HepG2 (cell line): ENCODE measurements at regions not wholly inside any gene's neighbourhood (a gene's known extent, or its start where the extent isn't known, plus 50 kb on each side); places are given as distances from the start of the nearest gene placed in this dataset.

Source experiments
- ATAC-seq: fragments of 200-7000 bp; cut with Tn5 transposase; 3 replicates; pipeline ENCODE4 v1.9.1; 2020; ENCODE audit warnings: mild to moderate bottlenecking, moderate library complexity
- BruUV-seq: library from RNA; stranded (reverse); fragments of 400-500 nt; replicated peaks from 2 replicates; lab custom pipeline; 2021; lab: Mats Ljungman, UMichigan
- CTCF ChIA-PET: fragments of 300-600 bp; formaldehyde crosslinking; extraction: SDS; loops from one replicate; lab custom pipeline; 2021; ENCODE audit warnings: low total read pairs, inconsistent platforms, low intra/inter-chr PET ratio; lab: Yijun Ruan, JAX
- POLR2A ChIA-PET: fragments of 350-600 bp; sonication (Branson Sonifier 250); formaldehyde crosslinking; loops from one replicate; lab custom pipeline; 2020; ENCODE audit warnings: antibody characterized with exemption, inconsistent platforms; lab: Yijun Ruan, JAX
- DNase-seq: peaks from one replicate; pipeline ENCODE4 v3.0.0-alpha.2; 2015; ENCODE audit warnings: low spot score
- FAIRE-seq: peaks from 3 replicates; lab custom pipeline; 2011; peaks lifted over from hg19 to GRCh38; lab: Jason Lieb, UNC
- H2AFZ ChIP-seq: one replicate; pipeline ENCODE4 v1.6.1; 2011; ENCODE audit warnings: low read length, inconsistent platforms
- H3K27ac ChIP-seq: fragments of 300-600 bp; 3 replicates; pipeline ENCODE4 v1.8.0; 2011; ENCODE audit warnings: mixed run types, mild to moderate bottlenecking, mixed read lengths, low read length, inconsistent platforms; ENCODE audit not compliant: insufficient read depth; ENCODE audit errors: extremely low read length
- H3K27me3 ChIP-seq, 2 experiments: fragments of 200-600 bp in 1 of 2; 2 replicates in 1 of 2; 3 replicates in 1 of 2; pipeline versions ENCODE4 v1.6.0 to v1.8.0; 2011; ENCODE audit warnings: low read length in 2 of 2, mild to moderate bottlenecking in 2 of 2, moderate library complexity in 2 of 2, inconsistent platforms in 1 of 2; ENCODE audit not compliant: insufficient read depth in 2 of 2, control insufficient read depth in 1 of 2
- H3K36me3 ChIP-seq, 2 experiments: fragments of 200-600 bp in 1 of 2; replicated peaks in 1 of 2; 2 replicates in 1 of 2; 3 replicates in 1 of 2; pipeline versions ENCODE4 v1.5.1 to v1.8.0; 2011; ENCODE audit warnings: low read length in 2 of 2, inconsistent platforms in 1 of 2; ENCODE audit not compliant: insufficient read depth in 2 of 2, control insufficient read depth in 1 of 2
- H3K4me1 ChIP-seq: 2 replicates; pipeline ENCODE4 v1.5.1; 2012; ENCODE audit warnings: low read length, inconsistent platforms; ENCODE audit not compliant: insufficient read depth
- H3K4me2 ChIP-seq: 2 replicates; pipeline ENCODE4 v1.6.0; 2011; ENCODE audit warnings: low read depth, low read length, inconsistent platforms
- H3K4me3 ChIP-seq, 3 experiments: fragments of 200-600 bp in 1 of 3; sonication (generic), shearing (Covaris generic) in 1 of 3; replicated peaks in 1 of 3; 2 replicates each; pipeline ENCODE4 v1.5.1; 2011 to 2016; ENCODE audit warnings: low read length in 3 of 3, inconsistent platforms in 2 of 3, low read depth in 2 of 3, mild to moderate bottlenecking in 2 of 3, control low read depth in 1 of 3, mixed read lengths in 1 of 3; ENCODE audit not compliant: insufficient read depth in 1 of 3
- H3K79me2 ChIP-seq: one replicate; pipeline ENCODE4 v1.6.1; 2011; ENCODE audit warnings: low read length, inconsistent platforms; ENCODE audit not compliant: insufficient read depth
- H3K9ac ChIP-seq: 2 replicates; pipeline ENCODE4 v1.6.0; 2011; ENCODE audit warnings: mild to moderate bottlenecking, low read depth, low read length, inconsistent platforms; ENCODE audit not compliant: insufficient read depth
- H3K9me3 ChIP-seq: 2 replicates; pipeline ENCODE4 v1.5.1; 2012; ENCODE audit warnings: mild to moderate bottlenecking, low read length
- H4K20me1 ChIP-seq: 2 replicates; pipeline ENCODE4 v1.6.0; 2011; ENCODE audit warnings: inconsistent platforms, mild to moderate bottlenecking, low read length, moderate library complexity; ENCODE audit not compliant: insufficient read depth
- AFF4 ChIP-seq: sonication (generic); formaldehyde crosslinking; IDR thresholded peaks from 2 replicates; pipeline ENCODE4 v1.4.0; 2020; ENCODE audit warnings: missing genetic modification reagents
- CCDC6 ChIP-seq: sonication (generic); formaldehyde crosslinking; IDR thresholded peaks from 2 replicates; pipeline ENCODE4 v1.8.1; 2022; ENCODE audit warnings: mild to moderate bottlenecking, missing genetic modification reagents, moderate library complexity
- PATZ1 ChIP-seq: sonication (generic); formaldehyde crosslinking; IDR thresholded peaks from 2 replicates; pipeline ENCODE4 v1.4.0; 2020; ENCODE audit warnings: missing genetic modification reagents
- RORA ChIP-seq: sonication (generic); formaldehyde crosslinking; IDR thresholded peaks from 2 replicates; pipeline ENCODE4 v1.5.0; 2020; ENCODE audit warnings: mild to moderate bottlenecking, missing genetic modification reagents, moderate library complexity
- SYNCRIP ChIP-seq: fragments of 200-400 bp; formaldehyde crosslinking; IDR thresholded peaks from 2 replicates; pipeline ENCODE4 v1.6.1; 2018; ENCODE audit warnings: mild to moderate bottlenecking, low read depth, low read length; ENCODE audit not compliant: insufficient read depth
- THAP9 ChIP-seq: sonication (generic); formaldehyde crosslinking; IDR thresholded peaks from 2 replicates; pipeline ENCODE4; 2020; ENCODE audit warnings: missing genetic modification reagents, mild to moderate bottlenecking, borderline replicate concordance
- ZFAT ChIP-seq: sonication (generic); formaldehyde crosslinking; conservative IDR thresholded peaks from 2 replicates; pipeline ENCODE4 v1.8.1; 2023; ENCODE audit warnings: missing genetic modification reagents, inconsistent platforms
- ZNF766 ChIP-seq: sonication (generic); formaldehyde crosslinking; IDR thresholded peaks from 2 replicates; pipeline ENCODE4 v1.5.0; 2020; ENCODE audit warnings: missing genetic modification reagents, borderline replicate concordance
- ZSCAN31 ChIP-seq: sonication (generic); formaldehyde crosslinking; IDR thresholded peaks from 2 replicates; pipeline ENCODE4 v1.5.0; 2020; ENCODE audit warnings: low read depth, mild to moderate bottlenecking, missing genetic modification reagents
- ZZZ3 ChIP-seq: sonication (generic); formaldehyde crosslinking; IDR thresholded peaks from 2 replicates; pipeline ENCODE4 v1.4.0; 2020; ENCODE audit warnings: missing genetic modification reagents, mild to moderate bottlenecking, borderline replicate concordance
- WGBS: methylation state at CpG from one replicate; pipeline ENCODE4 v1.1.6; 2017; ENCODE audit warnings: low lambda C conversion rate; 5-methylcytosine and 5-hydroxymethylcytosine counted together
- in situ Hi-C: cut with HindIII; loops from 2 replicates; pipeline ENCODE4 v1.10.0; 2017; ENCODE audit warnings: low pct_unique_long_range_greater_than_20kb; ENCODE audit not compliant: extremely low pct_ligation_motif_present
- intact Hi-C: fragments of 100-400 bp; cut with micrococcal nuclease; formaldehyde crosslinking; loops from one replicate; pipeline ENCODE4 v1.10.0; 2022; ENCODE audit not compliant: unreplicated experiment

- no peak overlapping the region for H2AFZ ChIP-seq
- no peak overlapping the region for H3K9ac ChIP-seq
- no peaks in the 10 kb centered on the region for H4K20me1 ChIP-seq
- BruUV-seq: no TSS peak
- in situ Hi-C loops (no loop called here), intact Hi-C loops (no loop called here)
- no peaks in the 10 kb centered on the region for H3K9me3 ChIP-seq
- no peak overlapping the region for H3K4me3 ChIP-seq
- DNase-seq (no peak), ATAC-seq (no peak)
- no peaks in the 10 kb centered on the region for H3K36me3 ChIP-seq
- H3K27ac ChIP-seq: no peak overlapping the region
- POLR2A ChIA-PET: no interaction called here
- H3K4me2 ChIP-seq: no peak overlapping the region
- H3K4me1 ChIP-seq: no peaks in the 10 kb centered on the region
- no peak for TF ChIP-seq ZZZ3
- TF ChIP-seq, all 625 proteins: peak for 0
- FAIRE-seq: no peak
- CTCF ChIA-PET: no interaction called here
- Histone ChIP-seq H3K27me3 (no peaks in the 10 kb centered on the region), H3K79me2 (no peaks in the 10 kb centered on the region)
- WGBS: 34% methylated on average over 7 of the region's 7 CpGs
Measured at GRCh38 chr10:121335386-121335925, 262.8 kb downstream of the FGFR2 start.

- Histone ChIP-seq H4K20me1 (no peaks in the 10 kb centered on the region), H3K27ac (no peak overlapping the region), H3K4me1 (no peaks in the 10 kb centered on the region), H3K36me3 (no peaks in the 10 kb centered on the region), H3K9ac (no peak overlapping the region), H3K4me2 (no peak overlapping the region), H3K9me3 (no peaks in the 10 kb centered on the region), H2AFZ (no peak overlapping the region), H3K79me2 (no peaks in the 10 kb centered on the region), H3K4me3 (no peak overlapping the region), H3K27me3 (no peaks in the 10 kb centered on the region)
- intact Hi-C loops (no loop called here), in situ Hi-C loops (no loop called here)
- no peak for DNase-seq
- BruUV-seq: no TSS peak
- WGBS: 3% methylated on average over 5 of the region's 5 CpGs
- ATAC-seq: no peak
- FAIRE-seq: no peak
- CTCF ChIA-PET: no interaction called here
- POLR2A ChIA-PET: no interaction called here
- TF ChIP-seq AFF4 (CRISPR knock-in tag): no peak
- TF ChIP-seq ZFAT (CRISPR knock-in tag): no peak
- no peak for TF ChIP-seq ZSCAN31 (CRISPR knock-in tag)
- TF ChIP-seq THAP9: no peak
- TF ChIP-seq PATZ1 (CRISPR knock-in tag): no peak
- TF ChIP-seq RORA (CRISPR knock-in tag): no peak
- no peak for TF ChIP-seq SYNCRIP
- no peak for TF ChIP-seq ZNF766 (CRISPR knock-in tag)
- TF ChIP-seq CCDC6 (CRISPR knock-in tag): no peak
Measured at GRCh38 chr10:121337427-121337826, 260.8 kb downstream of the FGFR2 start.
